OCI-LY3 (cell line): ENCODE measurements at regions not wholly inside any gene's neighbourhood (a gene's known extent, or its start where the extent isn't known, plus 50 kb on each side); places are given as distances from the start of the nearest gene placed in this dataset.

Source experiments
- H2AFZ ChIP-seq: fragments of 200-600, 300-600 bp; shearing (Covaris generic); 2 replicates; pipeline ENCODE4 v1.6.0; 2014; ENCODE audit warnings: antibody characterized with exemption, low read depth, low read length
- H3K27ac ChIP-seq: fragments of 200-600, 300-600 bp; sonication (generic); 2 replicates; pipeline ENCODE4 v1.5.1; 2014; ENCODE audit warnings: mild to moderate bottlenecking, low read length, moderate library complexity, mixed read lengths
- H3K27me3 ChIP-seq: fragments of 200-600, 300-600 bp; sonication (generic); 2 replicates; pipeline ENCODE4 v1.6.1; 2014; ENCODE audit warnings: low read depth, low read length, mixed read lengths
- H3K36me3 ChIP-seq: fragments of 200-600, 300-600 bp; sonication (generic); replicated peaks from 2 replicates; pipeline ENCODE3; 2014; ENCODE audit warnings: low read depth, low read length, mixed read lengths
- H3K4me1 ChIP-seq: fragments of 300-600, 200-600 bp; sonication (generic); 2 replicates; pipeline ENCODE4 v1.6.1; 2014; ENCODE audit warnings: low read length, mixed read lengths
- H3K4me2 ChIP-seq: fragments of 200-600, 300-600 bp; sonication (generic); 2 replicates; pipeline ENCODE4 v1.6.1; 2014; ENCODE audit warnings: low read length, mixed read lengths
- H3K4me3 ChIP-seq: fragments of 300-600, 200-600 bp; sonication (generic); 2 replicates; pipeline ENCODE4 v1.5.1; 2014; ENCODE audit warnings: antibody characterized with exemption, mild to moderate bottlenecking, low read length, moderate library complexity
- H3K79me2 ChIP-seq: fragments of 300-600, 200-600 bp; shearing (Covaris generic); 2 replicates; pipeline ENCODE4 v1.6.1; 2014; ENCODE audit warnings: mild to moderate bottlenecking, low read length, mixed read lengths
- H3K9ac ChIP-seq: fragments of 300-600, 200-600 bp; shearing (Covaris generic); 2 replicates; pipeline ENCODE4 v1.6.0; 2014; ENCODE audit warnings: mild to moderate bottlenecking, low read length, moderate library complexity
- H3K9me3 ChIP-seq: fragments of 200-600, 300-600 bp; shearing (Covaris generic); 2 replicates; pipeline ENCODE4 v1.6.1; 2014; ENCODE audit warnings: low read length, mixed read lengths; ENCODE audit not compliant: insufficient read depth
- H4K20me1 ChIP-seq: fragments of 200-600, 300-600 bp; sonication (generic); 2 replicates; pipeline ENCODE4 v1.6.1; 2016; ENCODE audit warnings: low read length, mixed read lengths; ENCODE audit not compliant: insufficient read depth
- EZH2phosphoT487 ChIP-seq: fragments of 200-600 bp; shearing (Covaris generic); IDR thresholded peaks from 2 replicates; pipeline ENCODE4 v1.6.1; 2018; ENCODE audit warnings: antibody characterized with exemption, mixed run types, low read depth
- TF ChIP-seq, protein P1 (sequence below): fragments of 200-600, 300-600 bp; sonication (generic); IDR thresholded peaks from 2 replicates; pipeline ENCODE4 v1.5.1; 2014; ENCODE audit warnings: antibody characterized with exemption, low read length, low read depth

DNA sequence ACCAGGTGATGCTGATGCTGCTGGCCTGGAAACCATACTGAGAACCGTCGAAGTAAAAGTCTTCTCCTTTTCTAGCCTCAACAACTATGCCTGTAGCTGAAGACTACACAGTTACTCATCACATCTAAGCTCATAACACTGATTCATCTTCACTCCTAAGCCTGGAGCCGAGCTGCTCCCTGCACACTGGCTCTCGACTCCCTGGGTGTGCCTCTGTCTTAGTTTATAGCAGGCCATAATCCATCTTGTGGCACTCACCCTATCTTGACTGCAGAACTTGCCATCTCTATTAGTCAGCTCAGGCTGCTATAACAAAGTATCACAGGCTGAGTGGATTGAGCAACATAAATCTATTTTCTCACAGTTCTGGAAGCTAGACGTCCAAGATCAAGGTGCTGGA, 191.0 kb downstream of the UNC5CL start:
- H3K9me3 ChIP-seq, result no peaks in the 10 kb centered on the region
- no peak overlapping the region for H3K9ac ChIP-seq
- peaks cover 7% of the 10 kb centered on the region for H3K4me1 ChIP-seq
- no peak for TF ChIP-seq EZH2phosphoT487
- TF ChIP-seq, protein P1, sequence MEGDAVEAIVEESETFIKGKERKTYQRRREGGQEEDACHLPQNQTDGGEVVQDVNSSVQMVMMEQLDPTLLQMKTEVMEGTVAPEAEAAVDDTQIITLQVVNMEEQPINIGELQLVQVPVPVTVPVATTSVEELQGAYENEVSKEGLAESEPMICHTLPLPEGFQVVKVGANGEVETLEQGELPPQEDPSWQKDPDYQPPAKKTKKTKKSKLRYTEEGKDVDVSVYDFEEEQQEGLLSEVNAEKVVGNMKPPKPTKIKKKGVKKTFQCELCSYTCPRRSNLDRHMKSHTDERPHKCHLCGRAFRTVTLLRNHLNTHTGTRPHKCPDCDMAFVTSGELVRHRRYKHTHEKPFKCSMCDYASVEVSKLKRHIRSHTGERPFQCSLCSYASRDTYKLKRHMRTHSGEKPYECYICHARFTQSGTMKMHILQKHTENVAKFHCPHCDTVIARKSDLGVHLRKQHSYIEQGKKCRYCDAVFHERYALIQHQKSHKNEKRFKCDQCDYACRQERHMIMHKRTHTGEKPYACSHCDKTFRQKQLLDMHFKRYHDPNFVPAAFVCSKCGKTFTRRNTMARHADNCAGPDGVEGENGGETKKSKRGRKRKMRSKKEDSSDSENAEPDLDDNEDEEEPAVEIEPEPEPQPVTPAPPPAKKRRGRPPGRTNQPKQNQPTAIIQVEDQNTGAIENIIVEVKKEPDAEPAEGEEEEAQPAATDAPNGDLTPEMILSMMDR, result no peak
- no peaks in the 10 kb centered on the region for H3K36me3 ChIP-seq
- no peaks in the 10 kb centered on the region for H3K79me2 ChIP-seq
- H3K27ac ChIP-seq, result no peak overlapping the region
- no peak overlapping the region for H2AFZ ChIP-seq
- no peak overlapping the region for H3K4me2 ChIP-seq
- no peak overlapping the region for H3K4me3 ChIP-seq
- H4K20me1 ChIP-seq, result no peaks in the 10 kb centered on the region
- H3K27me3 ChIP-seq, result peaks cover 12% of the 10 kb centered on the region

DNA sequence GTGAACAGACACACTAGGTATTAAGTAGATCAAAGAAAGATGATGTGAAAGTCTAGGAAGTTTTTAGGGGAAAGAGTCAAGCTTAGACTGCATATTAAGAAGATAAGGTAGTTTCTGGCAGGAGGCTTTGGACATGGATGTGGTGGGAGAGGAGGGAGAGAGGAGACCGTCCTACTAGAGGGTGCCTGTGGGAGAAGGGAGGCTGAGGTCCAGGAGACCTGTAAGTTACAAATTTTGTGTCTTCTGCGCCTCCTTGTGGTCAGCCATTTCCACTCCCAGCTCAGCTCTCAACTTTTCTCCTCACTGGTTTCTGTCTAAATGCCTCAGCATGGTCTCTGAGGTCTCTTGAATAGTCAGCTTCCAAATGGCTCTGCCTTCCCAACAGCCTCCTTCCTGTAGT, 193.5 kb downstream of the UNC5CL start:
- no peaks in the 10 kb centered on the region for H3K9me3 ChIP-seq
- no peaks in the 10 kb centered on the region for H4K20me1 ChIP-seq
- no peak overlapping the region for H3K27ac ChIP-seq
- H3K9ac ChIP-seq, result no peak overlapping the region
- no peak overlapping the region for H3K4me2 ChIP-seq
- no peaks in the 10 kb centered on the region for H3K4me1 ChIP-seq
- no peaks in the 10 kb centered on the region for H3K79me2 ChIP-seq
- no peak for TF ChIP-seq EZH2phosphoT487
- TF ChIP-seq, protein P1, result peak; percentile 81
- no peak overlapping the region for H3K4me3 ChIP-seq
- no peaks in the 10 kb centered on the region for H3K36me3 ChIP-seq
- no peak overlapping the region for H2AFZ ChIP-seq
- H3K27me3 ChIP-seq, result peaks cover 31% of the 10 kb centered on the region

DNA sequence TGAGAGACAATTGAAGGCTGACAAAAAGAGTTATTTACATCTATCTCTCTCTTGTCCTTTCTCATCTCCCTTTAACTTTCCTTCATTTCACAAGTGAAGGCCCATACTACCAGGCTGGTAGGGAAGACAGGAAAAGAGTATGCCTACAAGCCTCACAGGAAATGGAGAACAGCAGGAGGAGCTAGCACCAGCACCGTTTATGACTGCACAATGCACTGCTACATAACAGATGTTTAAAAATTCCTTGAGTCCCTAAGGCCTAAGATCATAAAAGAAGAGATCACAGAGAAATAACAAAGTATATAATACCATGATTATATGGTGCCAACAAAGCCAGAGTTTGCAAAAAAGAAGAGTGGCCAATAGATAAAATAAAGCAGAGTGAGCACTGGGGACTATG, 194.8 kb downstream of the UNC5CL start:
- no peaks in the 10 kb centered on the region for H3K36me3 ChIP-seq
- no peaks in the 10 kb centered on the region for H4K20me1 ChIP-seq
- H3K4me1 ChIP-seq, result no peaks in the 10 kb centered on the region
- peaks cover 44% of the 10 kb centered on the region for H3K27me3 ChIP-seq
- no peaks in the 10 kb centered on the region for H3K9me3 ChIP-seq
- no peak overlapping the region for H2AFZ ChIP-seq
- H3K4me3 ChIP-seq, result no peak overlapping the region
- TF ChIP-seq, protein P1, result no peak
- TF ChIP-seq EZH2phosphoT487, result no peak
- no peaks in the 10 kb centered on the region for H3K79me2 ChIP-seq
- H3K4me2 ChIP-seq, result no peak overlapping the region
- H3K9ac ChIP-seq, result no peak overlapping the region
- H3K27ac ChIP-seq, result no peak overlapping the region

DNA sequence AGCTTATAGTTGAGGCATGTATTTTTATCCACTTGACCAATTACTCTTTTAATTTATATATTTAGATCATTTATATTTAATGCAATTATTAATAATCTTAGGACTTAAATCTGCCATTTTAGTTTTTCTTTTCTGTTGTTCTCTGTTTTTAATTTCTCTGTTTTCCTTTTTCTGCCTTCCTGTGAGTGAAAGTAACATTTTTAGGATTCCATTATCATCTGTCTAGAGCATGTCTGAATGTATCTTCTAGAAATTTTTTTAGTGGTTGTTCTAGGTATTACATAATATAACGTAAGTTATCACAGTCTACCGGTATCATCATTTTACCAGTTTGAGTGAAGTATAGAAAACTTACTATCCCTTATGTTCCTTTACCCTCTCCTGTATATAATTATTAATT, 197.3 kb downstream of the UNC5CL start:
- Histone ChIP-seq H3K4me2 (no peak overlapping the region), H3K4me1 (no peaks in the 10 kb centered on the region), H3K27ac (no peak overlapping the region), H4K20me1 (no peaks in the 10 kb centered on the region), H3K4me3 (no peak overlapping the region), H3K79me2 (no peaks in the 10 kb centered on the region), H3K9me3 (no peaks in the 10 kb centered on the region), H2AFZ (no peak overlapping the region), H3K9ac (no peak overlapping the region), H3K27me3 (peaks cover 66% of the 10 kb centered on the region), H3K36me3 (no peaks in the 10 kb centered on the region)
- TF ChIP-seq, protein P1, result no peak
- no peak for TF ChIP-seq EZH2phosphoT487
